ENCODE measurements at regions not wholly inside any gene's neighbourhood (a gene's known extent, or its start where the extent isn't known, plus 50 kb on each side); places are given as distances from the start of the nearest gene placed in this dataset.

- TF ChIP-seq CTCF (IDR thresholded peaks at IDR 0.05; ENCODE audit: unreplicated experiment) = no peak
- H3K36me3 Mint-ChIP-seq (ENCODE audit: insufficient read depth) = no peaks in the 10 kb centered on the region
- no peak for DNase-seq (ENCODE audit: low spot score, unreplicated experiment)
- peaks cover 16% of the 10 kb centered on the region for H3K27me3 Mint-ChIP-seq
- H3K4me3 Mint-ChIP-seq (ENCODE audit: low read depth) = no peak overlapping the region
- H3K9me3 Mint-ChIP-seq (ENCODE audit: low read depth) = no peaks in the 10 kb centered on the region
- no peaks in the 10 kb centered on the region for H3K4me1 Mint-ChIP-seq (ENCODE audit: low read depth)
- no peak overlapping the region for H3K27ac Mint-ChIP-seq
These were observed 167.8 kb upstream of the SFSWAP start for GRCh38 chr12:131543040-131543439.

GRCh38 chr12:131547555-131547954, 163.3 kb upstream of the SFSWAP start:
- H3K36me3 Mint-ChIP-seq (ENCODE audit: insufficient read depth) = no peaks in the 10 kb centered on the region
- no peak overlapping the region for H3K4me3 Mint-ChIP-seq (ENCODE audit: low read depth)
- DNase-seq (ENCODE audit: low spot score, unreplicated experiment) = no peak
- H3K27ac Mint-ChIP-seq = no peak overlapping the region
- peaks cover 30% of the 10 kb centered on the region for H3K27me3 Mint-ChIP-seq
- no peak for TF ChIP-seq CTCF (IDR thresholded peaks at IDR 0.05; ENCODE audit: unreplicated experiment)
- no peaks in the 10 kb centered on the region for H3K9me3 Mint-ChIP-seq (ENCODE audit: low read depth)
- H3K4me1 Mint-ChIP-seq (ENCODE audit: low read depth) = no peaks in the 10 kb centered on the region

GRCh38 chr12:131550121-131550520, 160.8 kb upstream of the SFSWAP start:
- no peak for TF ChIP-seq CTCF (IDR thresholded peaks at IDR 0.05; ENCODE audit: unreplicated experiment)
- Mint-ChIP-seq H3K9me3 (ENCODE audit: low read depth) (no peaks in the 10 kb centered on the region), H3K27ac (no peak overlapping the region)

GRCh38 chr12:131551675-131552491, 159.0 kb upstream of the SFSWAP start:
- H3K9me3 Mint-ChIP-seq (ENCODE audit: low read depth) = no peaks in the 10 kb centered on the region
- no peak for DNase-seq (ENCODE audit: low spot score, unreplicated experiment)
- H3K36me3 Mint-ChIP-seq (ENCODE audit: insufficient read depth) = no peaks in the 10 kb centered on the region
- H3K4me1 Mint-ChIP-seq (ENCODE audit: low read depth) = no peaks in the 10 kb centered on the region
- peaks cover 32% of the 10 kb centered on the region for H3K27me3 Mint-ChIP-seq
- no peak for TF ChIP-seq CTCF (IDR thresholded peaks at IDR 0.05; ENCODE audit: unreplicated experiment)
- H3K27ac Mint-ChIP-seq = no peak overlapping the region
- no peak overlapping the region for H3K4me3 Mint-ChIP-seq (ENCODE audit: low read depth)

More at GRCh38 chr12:131550121-131550520, 160.8 kb upstream of the SFSWAP start:
- DNase-seq (ENCODE audit: low spot score, unreplicated experiment) = no peak
- Mint-ChIP-seq H3K27me3 (peaks cover 34% of the 10 kb centered on the region), H3K4me3 (ENCODE audit: low read depth) (no peak overlapping the region), H3K36me3 (ENCODE audit: insufficient read depth) (no peaks in the 10 kb centered on the region), H3K4me1 (ENCODE audit: low read depth) (no peaks in the 10 kb centered on the region)

- Mint-ChIP-seq H3K4me1 (ENCODE audit: low read depth) (no peaks in the 10 kb centered on the region), H3K36me3 (ENCODE audit: insufficient read depth) (no peaks in the 10 kb centered on the region), H3K9me3 (ENCODE audit: low read depth) (no peaks in the 10 kb centered on the region), H3K27ac (no peak overlapping the region), H3K4me3 (ENCODE audit: low read depth) (no peak overlapping the region), H3K27me3 (peaks cover 37% of the 10 kb centered on the region)
- no peak for TF ChIP-seq CTCF (IDR thresholded peaks at IDR 0.05; ENCODE audit: unreplicated experiment)
- DNase-seq (ENCODE audit: low spot score, unreplicated experiment) = no peak
These were observed 158.4 kb upstream of the SFSWAP start for GRCh38 chr12:131552492-131552863.
